Hematopoietic multipotent progenitor cell treated with erythropoietin and hydrocortisone succinate and interleukin-3 and kit ligand, for 4 days (in vitro differentiated cells): ENCODE measurements at regions not wholly inside any gene's neighbourhood (a gene's known extent, or its start where the extent isn't known, plus 50 kb on each side); places are given as distances from the start of the nearest gene placed in this dataset.

ENCODE experiments used
- DNase-seq: peaks from one replicate; pipeline ENCODE4 v3.0.0-alpha.2; 2015

- DNase-seq = no peak
Observed at GRCh38 chr1:53378061-53378460, 50.2 kb upstream of the LRP8 start.

GRCh38 chr1:53378932-53379661 lies 51.2 kb upstream of the LRP8 start:
- no peak for DNase-seq

GRCh38 chr1:53379662-53380002 lies 51.8 kb upstream of the LRP8 start:
- DNase-seq = no peak

GRCh38 chr1:53380296-53380695 lies 52.4 kb upstream of the LRP8 start:
- DNase-seq = no peak

- DNase-seq = no peak
Observed at GRCh38 chr1:53381790-53382401, 54.0 kb upstream of the LRP8 start.

GRCh38 chr1:53383136-53383870 lies 55.4 kb upstream of the LRP8 start:
- DNase-seq = no peak

- no peak for DNase-seq
Observed at GRCh38 chr1:53384796-53385195, 56.9 kb upstream of the LRP8 start.

GRCh38 chr1:53385276-53386225 lies 57.7 kb upstream of the LRP8 start:
- DNase-seq = peak; percentile 51

- DNase-seq = no peak
Observed at GRCh38 chr1:53388963-53389362, 61.1 kb upstream of the LRP8 start.

- peak; percentile 10 for DNase-seq
Observed at GRCh38 chr1:53390261-53390660, 62.4 kb upstream of the LRP8 start.

- DNase-seq = no peak
Observed at GRCh38 chr1:53390736-53391135, 62.9 kb upstream of the LRP8 start.

GRCh38 chr1:53391296-53391695 lies 63.4 kb upstream of the LRP8 start:
- DNase-seq = no peak

GRCh38 chr1:53391982-53392381 lies 64.1 kb upstream of the LRP8 start:
- no peak for DNase-seq

GRCh38 chr1:53392460-53392859 lies 64.6 kb upstream of the LRP8 start:
- no peak for DNase-seq

GRCh38 chr1:53393325-53393792 lies 65.5 kb upstream of the LRP8 start:
- peak; percentile 72 for DNase-seq

- DNase-seq = no peak
Observed at GRCh38 chr1:53394306-53394705, 64.9 kb upstream of the DMRTB1 start.

- no peak for DNase-seq
Observed at GRCh38 chr1:53395671-53396215, 63.5 kb upstream of the DMRTB1 start.

GRCh38 chr1:53396573-53397268 lies 62.5 kb upstream of the DMRTB1 start:
- DNase-seq = no peak

- no peak for DNase-seq
Observed at GRCh38 chr1:53398091-53398490, 61.1 kb upstream of the DMRTB1 start.

GRCh38 chr1:53398576-53399365 lies 60.4 kb upstream of the DMRTB1 start:
- DNase-seq = no peak
